Upper lobe of right lung (tissue), 1 donor: ENCODE measurements at regions not wholly inside any gene's neighbourhood (a gene's known extent, or its start where the extent isn't known, plus 50 kb on each side); places are given as distances from the start of the nearest gene placed in this dataset.

Experiments
- ATAC-seq: fragments of 200-7000 bp; cut with Tn5 transposase; one replicate; pipeline ENCODE4 v1.9.1; 2020; ENCODE audit warnings: mild to moderate bottlenecking, moderate library complexity
- DNase-seq: peaks from one replicate; pipeline ENCODE4 v3.0.0-alpha.2; 2020
- H3K27ac ChIP-seq: fragments of 200-600 bp; one replicate; pipeline ENCODE4 v1.8.0; 2022
- H3K27me3 ChIP-seq: fragments of 200-600 bp; one replicate; pipeline ENCODE4 v1.8.0; 2022; ENCODE audit warnings: mild to moderate bottlenecking
- H3K36me3 ChIP-seq: fragments of 200-600 bp; one replicate; pipeline ENCODE4 v1.8.0; 2022
- H3K4me1 ChIP-seq: fragments of 200-600 bp; one replicate; pipeline ENCODE4 v1.8.0; 2022
- H3K4me3 ChIP-seq: fragments of 200-600 bp; one replicate; pipeline ENCODE4 v1.8.0; 2022; ENCODE audit warnings: mild to moderate bottlenecking
- H3K9me3 ChIP-seq: fragments of 200-600 bp; one replicate; pipeline ENCODE4 v1.8.0; 2022
- CTCF ChIP-seq: fragments of 200-600 bp; IDR thresholded peaks from one replicate; pipeline ENCODE4 v1.8.0; 2022; ENCODE audit warnings: antibody characterized with exemption
- intact Hi-C: fragments of 100-400 bp; cut with DNase I; formaldehyde crosslinking; loops from one replicate; pipeline ENCODE4 v1.11.0; 2022
- donor health status: DM: no; HTN: yes; CAD: no; lungs with severe emphysema.

- DNase-seq (no peak), ATAC-seq (no peak)
- no peak for TF ChIP-seq CTCF
- Histone ChIP-seq H3K4me3 (no peak overlapping the region), H3K4me1 (no peaks in the 10 kb centered on the region), H3K36me3 (no peaks in the 10 kb centered on the region), H3K9me3 (no peaks in the 10 kb centered on the region), H3K27ac (no peak overlapping the region), H3K27me3 (no peaks in the 10 kb centered on the region)
- intact Hi-C loops: no loop called here
Observed at GRCh38 chr3:176737480-176738110, 459.7 kb downstream of the TBL1XR1 start.

- no peaks in the 10 kb centered on the region for H3K9me3 ChIP-seq
- no peak overlapping the region for H3K27ac ChIP-seq
- intact Hi-C loops: no loop called here
- no peaks in the 10 kb centered on the region for H3K27me3 ChIP-seq
- DNase-seq (no peak), ATAC-seq (no peak)
- H3K4me3 ChIP-seq: no peak overlapping the region
- H3K36me3 ChIP-seq: no peaks in the 10 kb centered on the region
- TF ChIP-seq CTCF: no peak
- H3K4me1 ChIP-seq: no peaks in the 10 kb centered on the region
Observed at GRCh38 chr3:176734146-176734545, 463.1 kb downstream of the TBL1XR1 start.

- Histone ChIP-seq H3K4me1 (no peaks in the 10 kb centered on the region), H3K4me3 (no peak overlapping the region), H3K27me3 (no peaks in the 10 kb centered on the region), H3K36me3 (no peaks in the 10 kb centered on the region), H3K9me3 (no peaks in the 10 kb centered on the region), H3K27ac (no peak overlapping the region)
- ATAC-seq (no peak), DNase-seq (no peak)
- TF ChIP-seq CTCF: no peak
- intact Hi-C loops: no loop called here
Observed at GRCh38 chr3:176724394-176724759, 472.9 kb downstream of the TBL1XR1 start.

- no peak for DNase-seq
- no peak for TF ChIP-seq CTCF
Observed at GRCh38 chr3:176723758-176724393, 473.4 kb downstream of the TBL1XR1 start.

GRCh38 chr3:176714034-176714433, 483.2 kb downstream of the TBL1XR1 start:
- H3K27ac ChIP-seq: no peak overlapping the region
- intact Hi-C loops: no loop called here
- no peaks in the 10 kb centered on the region for H3K4me1 ChIP-seq
- ATAC-seq (no peak), DNase-seq (no peak)
- no peaks in the 10 kb centered on the region for H3K27me3 ChIP-seq
- H3K36me3 ChIP-seq: no peaks in the 10 kb centered on the region
- no peak overlapping the region for H3K4me3 ChIP-seq
- H3K9me3 ChIP-seq: no peaks in the 10 kb centered on the region
- no peak for TF ChIP-seq CTCF

More at GRCh38 chr3:176723758-176724393, 473.4 kb downstream of the TBL1XR1 start:
- Histone ChIP-seq H3K27me3 (no peaks in the 10 kb centered on the region), H3K4me1 (no peaks in the 10 kb centered on the region), H3K36me3 (no peaks in the 10 kb centered on the region), H3K4me3 (no peak overlapping the region), H3K27ac (no peak overlapping the region), H3K9me3 (no peaks in the 10 kb centered on the region)
- intact Hi-C loops: no loop called here
- ATAC-seq: no peak
